RWPE1 (cell line): ENCODE measurements at regions not wholly inside any gene's neighbourhood (a gene's known extent, or its start where the extent isn't known, plus 50 kb on each side); places are given as distances from the start of the nearest gene placed in this dataset.

Experiments used
- CTCF ChIA-PET: fragments of 350-600 bp; sonication (Branson Sonifier 250); formaldehyde crosslinking; extraction: SDS; loops from one replicate; lab custom pipeline; 2021; lab: Yijun Ruan, JAX
- POLR2A ChIA-PET: fragments of 400-600 bp; formaldehyde crosslinking; extraction: SDS; loops from one replicate; lab custom pipeline; 2020; ENCODE audit warnings: antibody characterized with exemption; ENCODE audit not compliant: low non-redundant PET; lab: Yijun Ruan, JAX
- DNase-seq: peaks from one replicate; pipeline ENCODE4 v3.0.0; 2012; ENCODE audit warnings: low spot score
- H3K27ac ChIP-seq: fragments of 450-650 bp; 2 replicates; pipeline ENCODE4 v1.5.1; 2017
- TF ChIP-seq, protein P1 (sequence below): fragments of 450-650 bp; conservative IDR thresholded peaks from 2 replicates; pipeline ENCODE4 v1.5.1; 2017; ENCODE audit warnings: low read depth, mild to moderate bottlenecking

DNA sequence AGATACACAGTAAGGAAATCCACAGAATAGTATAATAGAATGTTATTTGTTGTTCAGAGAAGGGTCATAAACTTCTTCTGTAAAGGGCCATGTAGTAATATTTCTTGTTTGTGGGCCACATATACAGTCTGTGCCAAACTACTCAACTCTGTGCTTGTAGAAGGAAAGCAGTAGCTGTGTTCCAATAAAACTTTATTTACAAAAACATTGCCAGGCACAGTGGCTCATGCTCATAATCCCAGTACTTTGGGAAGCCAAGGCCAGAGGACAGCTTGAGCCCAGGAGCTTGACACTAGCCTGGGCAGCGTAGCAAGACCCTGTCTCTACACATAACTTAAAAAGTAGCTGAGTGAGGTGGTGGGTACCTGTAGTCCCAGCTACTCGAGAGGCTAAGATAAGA is 612.8 kb upstream of the PSMD7 start:
- ChIA-PET CTCF (no interaction called here), POLR2A (no interaction called here)
- H3K27ac ChIP-seq: no peak overlapping the region
- TF ChIP-seq, protein P1, sequence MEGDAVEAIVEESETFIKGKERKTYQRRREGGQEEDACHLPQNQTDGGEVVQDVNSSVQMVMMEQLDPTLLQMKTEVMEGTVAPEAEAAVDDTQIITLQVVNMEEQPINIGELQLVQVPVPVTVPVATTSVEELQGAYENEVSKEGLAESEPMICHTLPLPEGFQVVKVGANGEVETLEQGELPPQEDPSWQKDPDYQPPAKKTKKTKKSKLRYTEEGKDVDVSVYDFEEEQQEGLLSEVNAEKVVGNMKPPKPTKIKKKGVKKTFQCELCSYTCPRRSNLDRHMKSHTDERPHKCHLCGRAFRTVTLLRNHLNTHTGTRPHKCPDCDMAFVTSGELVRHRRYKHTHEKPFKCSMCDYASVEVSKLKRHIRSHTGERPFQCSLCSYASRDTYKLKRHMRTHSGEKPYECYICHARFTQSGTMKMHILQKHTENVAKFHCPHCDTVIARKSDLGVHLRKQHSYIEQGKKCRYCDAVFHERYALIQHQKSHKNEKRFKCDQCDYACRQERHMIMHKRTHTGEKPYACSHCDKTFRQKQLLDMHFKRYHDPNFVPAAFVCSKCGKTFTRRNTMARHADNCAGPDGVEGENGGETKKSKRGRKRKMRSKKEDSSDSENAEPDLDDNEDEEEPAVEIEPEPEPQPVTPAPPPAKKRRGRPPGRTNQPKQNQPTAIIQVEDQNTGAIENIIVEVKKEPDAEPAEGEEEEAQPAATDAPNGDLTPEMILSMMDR: no peak
- no peak for DNase-seq

DNA sequence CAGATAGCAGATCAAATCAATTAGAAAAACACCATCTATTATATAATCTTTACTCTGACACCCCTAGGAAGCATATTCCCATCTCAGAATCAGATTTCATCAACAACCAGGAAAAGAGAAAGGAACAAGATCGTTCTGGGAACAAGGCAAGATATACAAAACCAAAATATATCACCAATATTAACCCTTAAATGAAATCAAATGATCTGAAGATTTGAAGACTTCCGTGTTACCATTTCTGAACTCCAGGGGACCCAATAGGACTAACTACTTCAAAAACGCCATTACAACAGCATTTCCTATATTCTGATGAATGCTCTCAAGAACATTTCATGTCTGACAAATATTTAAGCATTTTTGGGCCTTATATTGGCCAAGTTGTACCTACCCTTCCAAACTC is 624.2 kb upstream of the ZFHX3 start:
- ChIA-PET POLR2A (no interaction called here), CTCF (no interaction called here)
- no peak for DNase-seq
- no peak overlapping the region for H3K27ac ChIP-seq
- TF ChIP-seq, protein P1: no peak

DNA sequence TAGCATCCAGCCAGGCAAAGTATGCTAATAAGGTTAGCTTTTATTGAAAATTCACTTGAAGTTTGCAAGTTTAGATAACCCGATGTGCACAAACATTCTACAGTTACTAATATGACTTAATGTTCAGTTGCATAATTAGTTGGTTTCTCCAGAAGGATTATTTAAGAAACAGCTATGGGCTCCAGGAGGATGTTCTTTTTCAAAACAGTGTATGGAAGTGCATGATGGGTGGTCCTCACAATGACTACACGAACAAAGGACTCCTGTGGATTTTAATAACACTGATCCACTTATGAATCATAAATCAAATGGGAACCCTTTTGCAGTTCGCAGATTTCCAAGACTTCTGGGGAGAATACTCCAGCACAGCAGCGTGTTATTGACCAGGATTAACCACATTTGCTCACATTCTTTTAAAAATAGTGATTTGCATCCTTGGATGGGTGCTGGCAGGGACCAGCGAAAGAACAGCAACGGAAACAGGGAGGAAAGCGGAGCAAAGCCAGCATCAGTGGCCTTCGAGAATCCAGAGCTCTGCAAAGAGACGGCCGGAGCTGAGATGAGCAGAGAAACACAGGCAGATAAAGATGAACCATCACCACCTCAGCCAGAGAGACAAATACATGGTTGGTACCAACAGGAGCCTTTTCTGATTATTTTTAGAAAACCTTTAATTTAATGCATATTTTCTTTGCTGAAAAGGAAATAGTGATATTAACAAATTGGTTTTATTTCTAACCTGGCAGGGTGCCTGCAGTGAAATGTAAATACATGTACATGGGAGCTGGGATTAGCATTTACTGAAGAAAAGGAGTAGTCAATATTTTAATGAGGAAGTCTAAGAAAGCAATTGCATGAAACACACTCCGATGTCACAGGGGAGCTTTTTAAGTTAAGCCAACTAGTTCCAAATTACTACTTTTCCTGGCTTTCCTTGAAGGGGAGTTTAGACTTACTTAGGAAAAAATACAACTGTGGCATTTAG is 623.2 kb upstream of the ZFHX3 start:
- CTCF ChIA-PET: interaction anchor here (0.9 kb wide), 1 partner anchor 14 kb away, joined by 4 read pairs; no protein-coding TSS in a partner anchor
- no peak overlapping the region for H3K27ac ChIP-seq
- TF ChIP-seq, protein P1: no peak
- DNase-seq: no peak
- POLR2A ChIA-PET: no interaction called here

DNA sequence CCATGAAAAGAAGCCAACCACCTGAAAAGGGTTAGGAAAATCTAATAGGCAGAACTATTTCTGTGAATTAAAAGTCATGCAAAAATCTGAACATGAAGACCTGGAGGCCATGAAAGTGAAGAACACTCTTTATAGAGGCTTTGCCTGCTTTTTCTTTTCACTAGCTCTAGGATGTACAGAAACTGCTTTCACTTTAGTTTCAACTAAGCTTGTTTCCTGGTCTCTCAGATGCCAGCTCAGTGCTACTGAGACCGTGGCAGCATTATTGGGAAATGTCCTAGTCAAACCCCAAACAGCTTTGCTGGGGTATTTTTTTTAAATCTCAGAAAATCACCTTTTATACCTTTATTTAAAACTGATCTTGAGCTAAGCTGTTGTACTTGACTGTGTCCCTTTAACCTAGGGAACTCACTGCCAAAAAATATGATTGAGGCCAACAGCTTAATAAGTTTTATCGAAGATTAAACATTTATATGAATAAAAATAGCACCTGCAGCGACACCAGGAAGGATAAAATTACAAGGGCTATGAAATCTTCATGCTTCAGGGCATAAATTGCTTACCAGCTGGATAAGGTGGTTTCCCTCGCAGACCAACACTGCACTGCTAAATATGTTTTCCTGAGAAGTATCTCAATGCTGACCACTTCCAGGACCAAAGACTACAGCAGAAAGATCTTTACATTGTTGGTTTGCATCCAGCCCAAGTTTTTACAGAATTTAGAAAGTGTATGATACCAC is 621.8 kb upstream of the ZFHX3 start:
- TF ChIP-seq, protein P1: no peak
- H3K27ac ChIP-seq: no peak overlapping the region
- DNase-seq: no peak
- ChIA-PET CTCF (no interaction called here), POLR2A (no interaction called here)

DNA sequence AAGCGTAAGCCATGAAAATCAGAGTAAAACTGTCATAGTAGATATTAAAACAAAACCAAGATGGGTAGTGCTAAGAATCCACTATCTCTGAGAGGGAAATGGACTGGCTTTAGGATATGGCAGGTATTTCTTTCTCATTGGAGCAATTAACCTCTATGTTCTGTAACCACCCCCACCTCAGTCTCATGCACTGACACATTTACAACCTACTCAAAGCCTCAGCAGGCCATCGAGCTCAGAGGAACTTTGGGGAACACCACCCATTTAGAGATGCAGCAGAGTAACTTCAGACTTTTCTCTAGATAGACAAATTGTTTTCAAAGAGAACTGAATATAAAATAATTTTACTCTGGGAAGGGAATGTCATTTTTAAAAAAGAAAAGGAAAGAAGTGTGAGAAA is 615.8 kb upstream of the ZFHX3 start:
- CTCF ChIA-PET: interaction anchor here (0.6 kb wide), 1 partner anchor 158 kb away, joined by 5 read pairs; no protein-coding TSS in a partner anchor
- H3K27ac ChIP-seq: no peak overlapping the region
- no peak for DNase-seq
- TF ChIP-seq, protein P1: no peak
- POLR2A ChIA-PET: no interaction called here

DNA sequence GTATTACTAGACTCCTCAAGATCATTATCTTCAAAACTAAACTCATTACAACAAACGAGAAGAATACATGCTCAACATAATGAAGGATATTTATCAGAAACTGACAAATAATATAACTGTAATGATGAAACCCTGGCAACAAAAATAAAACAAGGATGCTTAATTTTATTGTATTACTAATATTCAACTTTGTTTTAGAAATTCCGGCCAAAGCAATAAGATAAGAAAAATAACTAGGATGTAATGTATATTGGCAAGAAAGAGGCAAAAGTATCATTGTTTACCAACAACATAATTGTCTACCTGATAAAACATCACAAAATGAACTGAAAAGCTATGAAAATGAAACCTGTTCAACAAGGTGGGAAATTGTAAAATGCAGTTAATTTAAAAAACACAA is 588.3 kb upstream of the ZFHX3 start:
- CTCF ChIA-PET: interaction anchor here (0.7 kb wide), 1 partner anchor 25 kb away, joined by 3 read pairs; no protein-coding TSS in a partner anchor
- DNase-seq: no peak
- no peak overlapping the region for H3K27ac ChIP-seq
- POLR2A ChIA-PET: no interaction called here
- TF ChIP-seq, protein P1: no peak
